ENCODE measurements at regions not wholly inside any gene's neighbourhood (a gene's known extent, or its start where the extent isn't known, plus 50 kb on each side); places are given as distances from the start of the nearest gene placed in this dataset.
"Not testable (repeated sequence)": the region's sequence is repeated elsewhere in the genome, so short reads cannot be mapped to it uniquely, and the experiment has no call there.

GRCh38 chr9:30065888-30066287 is 2318.6 kb upstream of the ACO1 start:
- Histone ChIP-seq H3K4me3 (no peak overlapping the region), H3K4me1 (no peaks in the 10 kb centered on the region), H4K20me1 (ENCODE audit: low read depth) (no peaks in the 10 kb centered on the region), H3K27ac (no peak overlapping the region), H2AFZ (replicated peaks) (no peak overlapping the region), H3K27me3 (no peaks in the 10 kb centered on the region), H3F3A (ENCODE audit: low read depth) (no peaks in the 10 kb centered on the region), H3K9ac (no peak overlapping the region), H3K36me3 (no peaks in the 10 kb centered on the region), H3K9me3 (ENCODE audit: low read depth) (no peaks in the 10 kb centered on the region), H3K4me2 (no peak overlapping the region), H3K79me2 (ENCODE audit: low read depth) (no peaks in the 10 kb centered on the region)
- no peak overlapping the region for H3K4me3 Mint-ChIP-seq
- DNase-seq (ENCODE audit: low spot score): no peak
- no peak overlapping the region for H3K27ac Mint-ChIP-seq
- H3K27me3 Mint-ChIP-seq (ENCODE audit: insufficient read depth, low read depth): no peaks in the 10 kb centered on the region
- no peaks in the 10 kb centered on the region for H3K4me1 Mint-ChIP-seq
- H3K36me3 Mint-ChIP-seq: no peaks in the 10 kb centered on the region
- H3K9me3 Mint-ChIP-seq: no peaks in the 10 kb centered on the region
- TF ChIP-seq EZH2phosphoT487 (IDR thresholded peaks at IDR 0.05) (no peak), CTCF (IDR thresholded peaks at IDR 0.05) (peak; percentile 15), EZH2 (IDR thresholded peaks at IDR 0.05) (no peak)

- not testable (repeated sequence) for H4K20me1 ChIP-seq (ENCODE audit: low read depth); H3K36me3 Mint-ChIP-seq; H3K4me2 ChIP-seq; H3K4me3 ChIP-seq; H3K4me1 Mint-ChIP-seq; H2AFZ ChIP-seq (replicated peaks); H3K27ac Mint-ChIP-seq; H3K27me3 Mint-ChIP-seq (ENCODE audit: insufficient read depth, low read depth); H3F3A ChIP-seq (ENCODE audit: low read depth); H3K9ac ChIP-seq; H3K9me3 Mint-ChIP-seq; H3K4me3 Mint-ChIP-seq; H3K79me2 ChIP-seq (ENCODE audit: low read depth); H3K27ac ChIP-seq; H3K9me3 ChIP-seq (ENCODE audit: low read depth); H3K36me3 ChIP-seq; H3K4me1 ChIP-seq; H3K27me3 ChIP-seq; DNase-seq (ENCODE audit: low spot score)
Measured at GRCh38 chr9:30069236-30069635, 2315.2 kb upstream of the ACO1 start.

- H3K4me2 ChIP-seq: no peak overlapping the region
- H3K27ac ChIP-seq: no peak overlapping the region
- no peaks in the 10 kb centered on the region for H4K20me1 ChIP-seq (ENCODE audit: low read depth)
- Mint-ChIP-seq H3K36me3 (no peaks in the 10 kb centered on the region), H3K27me3 (ENCODE audit: insufficient read depth, low read depth) (no peaks in the 10 kb centered on the region), H3K9me3 (no peaks in the 10 kb centered on the region), H3K4me1 (no peaks in the 10 kb centered on the region), H3K4me3 (no peak overlapping the region), H3K27ac (no peak overlapping the region)
- TF ChIP-seq EZH2 (IDR thresholded peaks at IDR 0.05): no peak
- TF ChIP-seq CTCF (IDR thresholded peaks at IDR 0.05): no peak
- TF ChIP-seq EZH2phosphoT487 (IDR thresholded peaks at IDR 0.05): no peak
- no peaks in the 10 kb centered on the region for H3K9me3 ChIP-seq (ENCODE audit: low read depth)
- no peak for DNase-seq (ENCODE audit: low spot score)
- no peak overlapping the region for H3K4me3 ChIP-seq
- H3K79me2 ChIP-seq (ENCODE audit: low read depth): no peaks in the 10 kb centered on the region
- no peaks in the 10 kb centered on the region for H3K4me1 ChIP-seq
- no peak overlapping the region for H2AFZ ChIP-seq (replicated peaks)
- H3F3A ChIP-seq (ENCODE audit: low read depth): no peaks in the 10 kb centered on the region
- H3K9ac ChIP-seq: no peak overlapping the region
- no peaks in the 10 kb centered on the region for H3K27me3 ChIP-seq
- H3K36me3 ChIP-seq: no peaks in the 10 kb centered on the region
Measured at GRCh38 chr9:30075022-30075421, 2309.4 kb upstream of the ACO1 start.

GRCh38 chr9:30075451-30076199 is 2308.8 kb upstream of the ACO1 start:
- no peaks in the 10 kb centered on the region for H3K79me2 ChIP-seq (ENCODE audit: low read depth)
- H2AFZ ChIP-seq (replicated peaks): no peak overlapping the region
- H3K27me3 ChIP-seq: no peaks in the 10 kb centered on the region
- no peaks in the 10 kb centered on the region for H3K4me1 ChIP-seq
- Mint-ChIP-seq H3K27ac (no peak overlapping the region), H3K9me3 (no peaks in the 10 kb centered on the region), H3K36me3 (no peaks in the 10 kb centered on the region), H3K4me1 (no peaks in the 10 kb centered on the region), H3K4me3 (no peak overlapping the region), H3K27me3 (ENCODE audit: insufficient read depth, low read depth) (no peaks in the 10 kb centered on the region)
- no peak overlapping the region for H3K27ac ChIP-seq
- no peak overlapping the region for H3K9ac ChIP-seq
- DNase-seq (ENCODE audit: low spot score): no peak
- TF ChIP-seq CTCF (IDR thresholded peaks at IDR 0.05): no peak
- TF ChIP-seq EZH2phosphoT487 (IDR thresholded peaks at IDR 0.05): no peak
- no peak for TF ChIP-seq EZH2 (IDR thresholded peaks at IDR 0.05)
- H4K20me1 ChIP-seq (ENCODE audit: low read depth): no peaks in the 10 kb centered on the region
- no peaks in the 10 kb centered on the region for H3F3A ChIP-seq (ENCODE audit: low read depth)
- H3K4me2 ChIP-seq: no peak overlapping the region
- no peaks in the 10 kb centered on the region for H3K9me3 ChIP-seq (ENCODE audit: low read depth)
- H3K36me3 ChIP-seq: no peaks in the 10 kb centered on the region
- H3K4me3 ChIP-seq: no peak overlapping the region

All from neural progenitor cell (in vitro differentiated cells).